Sigmoid colon (tissue), 6 donors: ENCODE measurements at regions not wholly inside any gene's neighbourhood (a gene's known extent, or its start where the extent isn't known, plus 50 kb on each side); places are given as distances from the start of the nearest gene placed in this dataset.

Source experiments
- DNase-seq: peaks from one replicate; pipeline ENCODE4 v3.0.0-alpha.2; 2019
- H3K27ac ChIP-seq, 4 donors: fragments of 200-600 bp; sonication (generic); one replicate each; pipeline ENCODE4 v1.5.1; 2016 to 2019; ENCODE audit warnings: mild to moderate bottlenecking in 1 of 4
- H3K27me3 ChIP-seq, 3 donors: fragments of 200-600 bp; sonication (generic); one replicate each; pipeline ENCODE4 v1.5.1; 2019; ENCODE audit warnings: mild to moderate bottlenecking in 1 of 3
- H3K36me3 ChIP-seq, 4 donors: fragments of 200-600 bp; sonication (generic); one replicate each; pipeline ENCODE4 v1.5.1; 2016 to 2019
- H3K4me1 ChIP-seq, 4 donors: fragments of 200-600 bp; sonication (generic); one replicate each; pipeline ENCODE4 v1.5.1; 2017 to 2019
- H3K4me3 ChIP-seq, 4 donors: fragments of 200-600 bp; sonication (generic); one replicate each; pipeline ENCODE4 v1.5.1; 2017 to 2019; ENCODE audit warnings: mild to moderate bottlenecking in 2 of 4, moderate library complexity in 1 of 4
- H3K9me3 ChIP-seq, 4 donors: fragments of 200-600 bp in 3 of 4; sonication (generic) in 3 of 4; one replicate each; pipeline versions ENCODE4 v1.5.1 to v1.6.1; 2013 to 2019
- EP300 ChIP-seq, 4 donors: sonication (generic); formaldehyde crosslinking; IDR thresholded peaks; one replicate each; pipeline ENCODE4 v1.6.1; 2017; ENCODE audit warnings: antibody characterized with exemption in 4 of 4
- POLR2A ChIP-seq, 2 donors: fragments of 450-650 bp; IDR thresholded peaks; one replicate each; pipeline ENCODE4 v1.6.1; 2016; ENCODE audit warnings: antibody characterized with exemption in 2 of 2, mild to moderate bottlenecking in 2 of 2, moderate library complexity in 2 of 2
- POLR2AphosphoS5 ChIP-seq, 4 donors: sonication (generic); formaldehyde crosslinking; IDR thresholded peaks; one replicate each; pipeline ENCODE4 v1.6.1; 2017; ENCODE audit warnings: antibody characterized with exemption in 4 of 4
- WGBS, 2 donors: extraction: QIAGEN DNeasy Blood & Tissue Kit; methylation state at CpG; one replicate each; pipeline ENCODE4 v1.1.7; 2013; 5-methylcytosine and 5-hydroxymethylcytosine counted together
- intact Hi-C: fragments of 100-400 bp; cut with DNase I; formaldehyde crosslinking; loops from one replicate; pipeline ENCODE4 v1.15.1; 2023
- TF ChIP-seq, protein P1 (sequence below), 4 experiments: fragments of 450-650 bp in 3 of 4; fragments of 200-600 bp in 1 of 4; IDR thresholded peaks; one replicate each; pipeline ENCODE4 v1.5.1; 2016 to 2019; ENCODE audit warnings: antibody characterized with exemption in 4 of 4, mild to moderate bottlenecking in 3 of 4, moderate library complexity in 2 of 4
- donor health status: healthy with polysubstance abuse.
- donor health status: healthy.

DNA sequence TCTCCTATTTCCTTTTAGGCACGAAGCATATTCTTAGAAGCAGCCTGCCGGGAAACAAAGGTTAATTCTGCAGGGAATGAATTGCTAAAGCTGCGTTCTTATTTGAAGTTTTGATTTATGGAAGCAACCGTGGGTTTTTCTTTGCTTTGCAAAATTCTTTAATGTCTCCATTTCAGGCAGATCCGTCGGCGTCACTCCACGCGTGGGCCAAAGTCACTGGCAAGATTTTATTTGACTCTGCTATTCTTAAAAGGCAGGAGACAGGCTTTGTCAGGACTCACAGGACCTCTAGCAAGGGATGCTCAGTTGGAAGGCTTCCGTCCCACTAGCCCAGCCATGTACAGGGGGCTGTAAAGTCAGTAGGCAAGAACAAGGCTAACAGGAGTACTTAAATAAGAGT, 387.3 kb upstream of the XYLT1 start:
- DNase-seq, result no peak
- Histone ChIP-seq H3K9me3 (no peaks in the 10 kb centered on the region), H3K27me3 (no peaks in the 10 kb centered on the region), H3K27ac (no peak overlapping the region), H3K36me3 (no peaks in the 10 kb centered on the region), H3K4me3 (no peak overlapping the region), H3K4me1 (no peaks in the 10 kb centered on the region)
- intact Hi-C loops, result no loop called here
- WGBS, 2 donors, result 57 to 69% methylated on average over 10 of the region's 10 CpGs
- TF ChIP-seq POLR2AphosphoS5 (IDR thresholded peaks at IDR 0.05) (no peak), POLR2A (IDR thresholded peaks at IDR 0.05) (no peak), EP300 (IDR thresholded peaks at IDR 0.05) (no peak)
- TF ChIP-seq, protein P1, sequence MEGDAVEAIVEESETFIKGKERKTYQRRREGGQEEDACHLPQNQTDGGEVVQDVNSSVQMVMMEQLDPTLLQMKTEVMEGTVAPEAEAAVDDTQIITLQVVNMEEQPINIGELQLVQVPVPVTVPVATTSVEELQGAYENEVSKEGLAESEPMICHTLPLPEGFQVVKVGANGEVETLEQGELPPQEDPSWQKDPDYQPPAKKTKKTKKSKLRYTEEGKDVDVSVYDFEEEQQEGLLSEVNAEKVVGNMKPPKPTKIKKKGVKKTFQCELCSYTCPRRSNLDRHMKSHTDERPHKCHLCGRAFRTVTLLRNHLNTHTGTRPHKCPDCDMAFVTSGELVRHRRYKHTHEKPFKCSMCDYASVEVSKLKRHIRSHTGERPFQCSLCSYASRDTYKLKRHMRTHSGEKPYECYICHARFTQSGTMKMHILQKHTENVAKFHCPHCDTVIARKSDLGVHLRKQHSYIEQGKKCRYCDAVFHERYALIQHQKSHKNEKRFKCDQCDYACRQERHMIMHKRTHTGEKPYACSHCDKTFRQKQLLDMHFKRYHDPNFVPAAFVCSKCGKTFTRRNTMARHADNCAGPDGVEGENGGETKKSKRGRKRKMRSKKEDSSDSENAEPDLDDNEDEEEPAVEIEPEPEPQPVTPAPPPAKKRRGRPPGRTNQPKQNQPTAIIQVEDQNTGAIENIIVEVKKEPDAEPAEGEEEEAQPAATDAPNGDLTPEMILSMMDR (IDR thresholded peaks at IDR 0.05), result no peak

DNA sequence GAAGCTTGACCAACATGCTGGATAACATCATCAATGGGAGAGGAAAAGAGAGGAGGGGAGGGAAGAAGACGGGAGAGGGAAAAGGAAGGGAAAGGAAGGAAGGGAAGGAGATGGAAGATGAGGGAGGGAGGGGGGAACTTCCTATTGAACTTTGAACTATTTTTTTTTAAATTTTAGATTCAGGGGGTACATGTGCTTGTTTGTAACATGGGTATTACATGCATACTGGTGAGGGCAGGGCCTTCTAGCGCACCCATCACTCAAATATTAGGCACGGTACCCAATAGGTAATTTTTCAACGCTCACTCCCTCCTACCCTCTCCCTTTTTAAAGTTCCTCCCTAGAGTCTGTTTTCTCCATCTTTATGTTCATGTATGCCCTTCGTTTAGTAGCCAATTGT, 383.2 kb upstream of the XYLT1 start:
- no peak overlapping the region for H3K4me3 ChIP-seq
- H3K36me3 ChIP-seq, result no peaks in the 10 kb centered on the region
- H3K27ac ChIP-seq, result no peak overlapping the region
- H3K4me1 ChIP-seq, result no peaks in the 10 kb centered on the region
- WGBS, 2 donors, result 88 to 91% methylated on average over 5 of the region's 5 CpGs
- intact Hi-C loops, result no loop called here
- H3K9me3 ChIP-seq, result no peaks in the 10 kb centered on the region
- H3K27me3 ChIP-seq, result peaks cover 0 to 3% (median 0%) of the 10 kb centered on the region in 3 donors
- no peak for DNase-seq
- TF ChIP-seq EP300 (IDR thresholded peaks at IDR 0.05) (no peak), POLR2A (IDR thresholded peaks at IDR 0.05) (no peak), POLR2AphosphoS5 (IDR thresholded peaks at IDR 0.05) (no peak)
- TF ChIP-seq, protein P1 (IDR thresholded peaks at IDR 0.05), result no peak

GRCh38 chr16:17852977-17853702, 382.4 kb upstream of the XYLT1 start:
- no peaks in the 10 kb centered on the region for H3K4me1 ChIP-seq
- no peaks in the 10 kb centered on the region for H3K9me3 ChIP-seq
- peaks cover 0 to 3% (median 0%) of the 10 kb centered on the region in 3 donors for H3K27me3 ChIP-seq
- H3K4me3 ChIP-seq, result no peak overlapping the region
- 75 to 83% methylated on average over 6 of the region's 6 CpGs for WGBS, 2 donors
- no peak overlapping the region for H3K27ac ChIP-seq
- TF ChIP-seq POLR2AphosphoS5 (IDR thresholded peaks at IDR 0.05) (no peak), EP300 (IDR thresholded peaks at IDR 0.05) (no peak), POLR2A (IDR thresholded peaks at IDR 0.05) (no peak)
- TF ChIP-seq, protein P1 (IDR thresholded peaks at IDR 0.05), result no peak
- DNase-seq, result no peak
- no peaks in the 10 kb centered on the region for H3K36me3 ChIP-seq
- intact Hi-C loops, result no loop called here

DNA sequence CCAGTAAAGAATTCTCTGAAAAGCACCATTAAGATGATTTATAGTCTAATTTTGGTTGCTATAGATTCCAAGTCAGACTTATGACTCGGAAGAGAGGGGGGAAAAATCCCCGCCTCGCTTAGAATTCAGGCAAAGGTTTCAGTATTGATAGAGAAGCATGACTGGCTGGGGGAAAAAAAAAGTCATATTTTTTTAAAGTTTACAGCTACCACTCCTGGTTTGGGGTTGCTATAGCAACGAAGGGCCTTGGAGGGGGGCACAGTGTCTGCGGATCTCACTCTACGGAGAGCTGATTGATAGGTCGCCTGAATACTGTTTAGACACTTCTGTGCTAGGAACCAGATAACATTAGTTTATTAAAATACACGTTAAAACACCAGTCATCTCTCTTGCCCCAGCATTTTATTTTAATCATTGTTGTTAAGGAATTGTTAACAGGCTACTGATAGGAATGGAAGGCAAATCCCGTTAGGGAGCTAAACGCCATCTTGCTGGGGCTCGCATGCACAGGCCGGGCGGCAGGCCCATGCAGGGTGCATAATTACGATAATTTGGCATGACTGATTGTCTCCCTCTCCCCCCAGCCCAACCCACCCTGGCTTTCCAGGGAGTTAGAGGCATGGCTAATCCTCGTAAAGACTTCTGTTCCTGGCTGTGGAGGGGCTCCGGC, 380.0 kb upstream of the XYLT1 start:
- H3K27me3 ChIP-seq, result peaks cover 0 to 3% (median 0%) of the 10 kb centered on the region in 3 donors
- intact Hi-C loops, result no loop called here
- 26 to 50% methylated on average over 16 of the region's 16 CpGs for whole genome bisulfite sequencing, 2 donors

More for the DNA sequence above, 380.0 kb upstream of the XYLT1 start:
- Histone ChIP-seq H3K27ac (no peak overlapping the region), H3K4me1 (no peaks in the 10 kb centered on the region), H3K9me3 (no peaks in the 10 kb centered on the region), H3K4me3 (no peak overlapping the region), H3K36me3 (no peaks in the 10 kb centered on the region)
- TF ChIP-seq EP300 (IDR thresholded peaks at IDR 0.05) (no peak), POLR2A (IDR thresholded peaks at IDR 0.05) (no peak), POLR2AphosphoS5 (IDR thresholded peaks at IDR 0.05) (no peak)
- TF ChIP-seq, protein P1 (IDR thresholded peaks at IDR 0.05), result no peak
- DNase-seq, result no peak
